ENCODE measurements at regions not wholly inside any gene's neighbourhood (a gene's known extent, or its start where the extent isn't known, plus 50 kb on each side); places are given as distances from the start of the nearest gene placed in this dataset.
"Not testable (repeated sequence)": the region's sequence is repeated elsewhere in the genome, so short reads cannot be mapped to it uniquely, and the experiment has no call there.

DNA sequence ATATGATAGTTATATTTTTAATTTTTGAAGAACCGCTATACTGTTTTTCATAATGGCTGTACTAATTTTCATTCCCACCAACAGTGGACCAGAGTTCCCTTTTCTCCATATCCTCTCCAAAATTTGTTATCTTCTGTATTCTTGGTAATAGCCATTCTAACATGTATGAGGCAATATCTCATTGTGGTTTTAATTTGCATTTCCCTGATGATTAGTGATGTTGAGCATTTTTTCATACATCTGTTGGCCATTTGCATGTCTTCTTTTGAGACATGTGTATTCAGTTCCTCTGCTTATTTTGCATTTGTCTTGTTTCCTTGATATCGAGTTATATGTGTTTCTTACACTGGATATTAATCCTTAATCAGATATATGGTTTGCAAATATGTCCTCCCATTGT, 770.8 kb upstream of the MBL2 start:
- DNase-seq (ENCODE audit: low read depth in 2 of 3, low spot score in 1 of 3), result no peak

- DNase-seq (ENCODE audit: low read depth in 2 of 3, low spot score in 1 of 3), result no peak
Observed at GRCh38 chr10:53537508-53537907, 764.9 kb upstream of the MBL2 start.

GRCh38 chr10:53536322-53536721, 763.7 kb upstream of the MBL2 start:
- no peak for DNase-seq (ENCODE audit: low read depth in 2 of 3, low spot score in 1 of 3)

- DNase-seq (ENCODE audit: low read depth in 2 of 3, low spot score in 1 of 3), result no peak
Observed at GRCh38 chr10:53534428-53534827, 761.8 kb upstream of the MBL2 start.

DNA sequence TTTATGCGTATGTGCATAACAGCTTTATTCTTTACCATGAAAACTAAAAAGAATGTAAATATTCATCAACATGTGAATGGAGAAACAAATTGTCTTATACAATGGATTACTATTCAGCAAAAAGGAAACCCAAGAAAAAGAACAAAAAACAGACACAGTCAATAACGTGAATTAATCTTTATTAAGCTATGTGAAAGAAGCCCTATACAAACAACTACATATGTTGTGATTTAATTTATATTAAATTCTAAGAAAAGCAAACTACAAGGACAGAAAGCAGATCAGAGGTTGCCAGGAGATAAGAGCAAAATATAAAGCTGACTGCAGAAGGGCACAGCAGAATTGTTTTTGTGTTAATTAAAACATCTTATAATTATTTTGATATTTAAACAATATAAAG, 756.4 kb upstream of the MBL2 start:
- DNase-seq (ENCODE audit: low read depth in 2 of 3, low spot score in 1 of 3), result no peak

GRCh38 chr10:53521046-53521445, 748.5 kb upstream of the MBL2 start:
- no peak for DNase-seq (ENCODE audit: low read depth in 2 of 3, low spot score in 1 of 3)

DNA sequence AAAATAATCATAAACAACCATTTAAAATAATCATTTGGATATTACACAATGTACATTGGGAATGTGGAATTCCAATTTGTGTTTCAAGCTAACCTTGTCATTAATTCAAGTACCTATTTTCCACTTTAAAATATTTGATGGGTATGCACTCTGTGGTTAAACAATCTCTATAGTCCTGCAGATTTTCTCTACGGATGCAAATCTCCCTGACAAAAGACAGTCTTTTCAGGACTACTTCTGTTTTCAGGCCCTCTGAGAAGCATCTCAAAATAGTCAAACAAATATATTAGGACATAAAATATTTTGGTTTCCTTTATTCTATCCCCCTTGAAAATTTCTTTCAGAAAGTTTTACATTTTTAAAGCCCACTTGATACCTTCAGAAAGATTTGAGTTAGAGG, 735.6 kb upstream of the MBL2 start:
- DNase-seq (ENCODE audit: low read depth in 2 of 3, low spot score in 1 of 3), result no peak

GRCh38 chr10:53504492-53504891, 731.9 kb upstream of the MBL2 start:
- DNase-seq (ENCODE audit: low read depth in 2 of 3, low spot score in 1 of 3), result not testable (repeated sequence)

GRCh38 chr10:53491774-53492173, 719.2 kb upstream of the MBL2 start:
- no peak for DNase-seq (ENCODE audit: low read depth in 2 of 3, low spot score in 1 of 3)

- no peak for DNase-seq (ENCODE audit: low read depth in 2 of 3, low spot score in 1 of 3)
Observed at GRCh38 chr10:53490553-53490952, 718.0 kb upstream of the MBL2 start.

GRCh38 chr10:53489335-53490182, 717.0 kb upstream of the MBL2 start:
- DNase-seq (ENCODE audit: low read depth in 2 of 3, low spot score in 1 of 3), result no peak

- DNase-seq (ENCODE audit: low read depth in 2 of 3, low spot score in 1 of 3), result no peak
Observed at GRCh38 chr10:53487019-53487983, 714.7 kb upstream of the MBL2 start.

DNA sequence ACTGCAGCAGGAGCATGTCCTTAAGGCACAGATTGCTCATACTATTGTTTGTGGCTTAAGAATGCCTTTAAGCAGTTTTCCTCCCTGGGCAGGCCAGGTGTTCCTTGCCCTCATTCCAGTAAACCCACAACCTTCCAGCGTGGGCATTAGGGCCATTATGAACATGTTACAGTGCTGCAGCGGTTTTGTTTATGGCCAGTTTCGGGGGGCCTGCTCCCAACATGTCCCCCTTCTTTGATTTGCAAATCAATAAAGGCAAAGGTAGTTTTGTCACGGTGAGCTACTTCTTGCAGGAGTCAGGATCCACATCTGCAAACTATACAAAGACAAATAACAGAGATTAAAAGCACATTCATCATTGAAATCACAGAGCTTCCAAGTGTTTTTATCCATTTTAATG, 712.8 kb upstream of the MBL2 start:
- not testable (repeated sequence) for DNase-seq (ENCODE audit: low read depth in 2 of 3, low spot score in 1 of 3)

DNA sequence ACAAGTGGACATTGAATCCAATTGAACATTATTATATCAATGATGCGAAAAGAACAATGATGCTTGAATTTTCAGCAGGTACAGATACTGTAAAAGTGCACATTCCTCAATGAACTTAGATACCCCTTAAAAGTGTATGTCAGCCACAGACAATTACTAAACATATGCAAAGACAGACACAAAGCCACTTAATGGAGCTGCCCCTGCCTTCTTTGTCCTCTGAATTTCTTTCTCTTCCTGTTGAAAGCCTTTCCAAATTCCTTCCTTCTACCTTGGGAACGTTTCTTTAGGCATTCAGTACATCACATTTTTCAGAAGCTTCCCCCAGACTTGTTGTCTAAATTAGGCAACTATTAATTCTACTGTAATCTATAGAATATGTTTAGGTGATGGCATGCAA, 706.8 kb upstream of the MBL2 start:
- DNase-seq (ENCODE audit: low read depth in 2 of 3, low spot score in 1 of 3), result no peak

DNA sequence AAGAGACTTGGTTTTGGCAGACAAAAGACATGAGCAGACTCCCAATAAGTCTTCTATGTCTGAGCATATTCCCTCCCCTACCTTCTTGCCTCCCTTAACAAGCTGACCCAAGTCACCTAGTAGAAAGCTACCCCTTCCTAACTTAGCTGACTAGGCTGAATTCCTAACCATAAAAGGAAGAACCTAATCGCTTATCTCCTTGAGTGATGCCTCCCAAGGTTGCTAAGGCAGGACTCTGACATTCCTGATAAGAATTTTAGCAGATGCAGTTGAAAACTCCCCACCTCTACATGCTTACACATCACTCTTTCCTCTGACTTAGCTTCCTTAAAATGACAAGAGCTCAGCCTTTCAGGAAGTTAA, 704.7 kb upstream of the MBL2 start:
- DNase-seq (ENCODE audit: low read depth in 2 of 3, low spot score in 1 of 3), result no peak

DNA sequence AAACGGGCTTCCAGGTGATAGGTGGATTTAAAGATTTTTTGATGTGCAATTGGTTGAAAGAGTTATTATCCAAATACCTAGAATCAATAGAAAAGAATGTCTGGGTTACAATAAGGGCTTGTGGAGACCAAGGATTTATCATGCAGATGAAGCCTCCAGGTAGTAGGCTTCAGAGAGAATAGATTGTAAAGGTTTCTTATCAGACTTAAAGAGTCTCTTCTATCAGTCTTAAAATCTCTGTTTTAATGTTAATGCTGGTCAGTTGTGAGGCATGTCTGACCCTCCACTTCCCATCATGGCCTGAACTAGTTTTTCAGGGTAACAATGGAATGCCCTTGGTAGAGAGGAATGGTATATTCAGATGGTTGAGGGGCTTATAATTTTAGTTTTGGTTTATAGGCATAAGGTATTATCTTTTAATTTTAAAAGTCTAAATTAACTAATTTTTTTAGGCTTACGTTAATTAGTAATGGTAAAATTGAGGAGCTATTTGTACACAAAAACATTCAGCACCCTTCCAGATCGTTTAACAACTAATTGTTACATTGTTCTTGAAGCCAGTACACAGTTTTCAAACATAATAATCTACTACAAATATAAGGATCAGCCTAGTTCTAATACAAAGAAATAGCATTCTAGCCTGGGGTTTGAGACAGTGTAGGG, 704.2 kb upstream of the MBL2 start:
- no peak for DNase-seq (ENCODE audit: low read depth in 2 of 3, low spot score in 1 of 3)

GRCh38 chr10:53469383-53469782, 696.8 kb upstream of the MBL2 start:
- no peak for DNase-seq (ENCODE audit: low read depth in 2 of 3, low spot score in 1 of 3)

- no peak for DNase-seq (ENCODE audit: low read depth in 2 of 3, low spot score in 1 of 3)
Observed at GRCh38 chr10:53463539-53463938, 691.0 kb upstream of the MBL2 start.

DNA sequence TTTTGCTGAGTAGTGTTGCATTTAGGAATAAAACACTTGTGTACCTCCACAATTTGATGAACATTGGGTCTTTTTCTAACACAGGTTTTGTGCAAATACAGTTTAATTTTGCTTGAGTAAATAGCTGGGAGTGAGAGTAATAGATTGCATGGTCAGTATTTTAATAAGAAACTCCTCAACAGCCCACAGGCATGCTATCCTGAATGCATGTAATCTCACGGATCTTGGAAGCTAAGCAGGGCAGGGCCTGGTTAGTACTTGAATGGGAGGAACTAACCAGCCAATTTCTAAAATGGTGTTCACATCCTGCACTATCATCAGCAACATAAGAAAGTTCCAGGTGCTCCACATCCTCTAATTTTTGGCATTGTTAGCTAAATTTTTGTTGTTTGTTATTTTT, 685.4 kb upstream of the MBL2 start:
- DNase-seq (ENCODE audit: low read depth in 2 of 3, low spot score in 1 of 3), result no peak

DNA sequence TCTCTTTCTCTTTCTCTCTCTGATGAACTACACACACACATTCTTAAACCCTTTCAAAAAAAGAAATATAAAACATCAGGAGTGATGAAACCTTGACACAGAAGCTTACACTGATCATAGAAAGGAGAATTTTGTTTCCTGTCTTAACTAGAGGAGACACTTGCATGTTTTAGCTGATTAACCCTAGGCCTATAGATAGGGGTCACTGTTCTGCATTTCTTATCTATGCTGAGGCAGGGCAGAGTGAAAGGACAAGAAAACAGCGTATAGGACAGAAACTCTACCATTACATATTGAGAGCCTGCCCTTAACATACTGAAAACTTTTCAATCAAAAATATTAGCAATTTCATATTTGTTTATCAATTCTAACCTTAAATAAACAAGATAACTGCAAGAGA, 680.6 kb upstream of the MBL2 start:
- no peak for DNase-seq (ENCODE audit: low read depth in 2 of 3, low spot score in 1 of 3)

DNA sequence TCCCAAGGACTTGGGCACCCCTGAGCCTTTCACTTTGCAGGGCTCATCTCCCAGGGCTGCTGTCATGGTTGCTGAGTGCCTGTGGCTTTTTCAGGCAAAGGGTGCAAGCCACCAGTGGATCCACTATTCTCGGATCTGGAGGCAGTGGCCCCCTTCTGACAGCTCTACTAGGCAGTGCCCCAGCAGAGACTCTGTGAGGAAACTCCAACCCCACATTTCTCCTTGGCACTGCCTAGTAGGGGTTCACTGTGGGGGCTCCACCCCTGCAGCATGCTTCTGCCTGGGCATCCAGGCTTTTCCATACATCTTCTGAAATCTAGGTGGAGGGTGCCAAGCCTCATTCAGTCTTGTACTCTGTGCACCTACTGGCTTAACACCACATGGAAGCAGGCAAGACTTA, 675.0 kb upstream of the MBL2 start:
- DNase-seq (ENCODE audit: low read depth in 2 of 3, low spot score in 1 of 3), result no peak

- DNase-seq (ENCODE audit: low read depth in 2 of 3, low spot score in 1 of 3), result no peak
Observed at GRCh38 chr10:53441843-53442242, 669.3 kb upstream of the MBL2 start.

All from stimulated activated CD4-positive, alpha-beta T cell treated with anti-CD3 and anti-CD28 coated beads, Interleukin-12 subunit alpha, Interleukin-12 subunit beta, amount 100 ng/mL, for 48 hours (primary cell).